OCI-LY1 (cell line): ENCODE measurements at regions not wholly inside any gene's neighbourhood (a gene's known extent, or its start where the extent isn't known, plus 50 kb on each side); places are given as distances from the start of the nearest gene placed in this dataset.

Source experiments
- H2AFZ ChIP-seq: fragments of 200-600 bp; sonication (generic), shearing (Covaris generic); 2 replicates; pipeline ENCODE4 v1.6.0; 2014; ENCODE audit warnings: antibody characterized with exemption, mild to moderate bottlenecking, low read length
- H3F3A ChIP-seq: fragments of 200-600 bp; sonication (generic), shearing (Covaris generic); 2 replicates; pipeline ENCODE4 v1.6.0; 2014; ENCODE audit warnings: mild to moderate bottlenecking, antibody characterized with exemption, low read length, moderate library complexity; ENCODE audit not compliant: insufficient read depth
- H3K27ac ChIP-seq: fragments of 200-600 bp; sonication (generic); 2 replicates; pipeline ENCODE4 v1.5.1; 2014; ENCODE audit warnings: low read length, mixed run types, mild to moderate bottlenecking, low read depth; ENCODE audit not compliant: poor library complexity, severe bottlenecking
- H3K27me3 ChIP-seq: fragments of 200-600 bp; sonication (generic); 2 replicates; pipeline ENCODE4 v1.6.0; 2014; ENCODE audit warnings: antibody characterized with exemption, mild to moderate bottlenecking, low read length, moderate library complexity; ENCODE audit not compliant: insufficient read depth
- H3K36me3 ChIP-seq: fragments of 200-600 bp; sonication (generic); 2 replicates; pipeline ENCODE4 v1.6.1; 2014; ENCODE audit warnings: mild to moderate bottlenecking, antibody characterized with exemption, low read length, moderate library complexity, mixed read lengths; ENCODE audit not compliant: insufficient read depth
- H3K4me1 ChIP-seq: fragments of 200-600 bp; sonication (generic); 2 replicates; pipeline ENCODE4 v1.5.1; 2014; ENCODE audit warnings: mild to moderate bottlenecking, low read length, moderate library complexity; ENCODE audit not compliant: insufficient read depth, severe bottlenecking
- H3K4me2 ChIP-seq: fragments of 200-600 bp; sonication (generic), shearing (Covaris generic); 2 replicates; pipeline ENCODE4 v1.6.1; 2014; ENCODE audit warnings: low read length
- H3K4me3 ChIP-seq: fragments of 200-600 bp; sonication (generic); 2 replicates; pipeline ENCODE4 v1.5.1; 2014; ENCODE audit warnings: low read length, low read depth, mild to moderate bottlenecking, mixed read lengths; ENCODE audit not compliant: poor library complexity, severe bottlenecking
- H3K79me2 ChIP-seq: fragments of 200-600 bp; shearing (Covaris generic); 2 replicates; pipeline ENCODE4 v1.6.1; 2016; ENCODE audit warnings: mixed run types, low read length, mixed read lengths; ENCODE audit not compliant: insufficient read depth
- H3K9ac ChIP-seq: fragments of 200-600 bp; sonication (generic), shearing (Covaris generic); 2 replicates; pipeline ENCODE4 v1.6.1; 2014; ENCODE audit warnings: mild to moderate bottlenecking, low read length, mixed read lengths
- H3K9me2 ChIP-seq: fragments of 200-600 bp; sonication (generic), shearing (Covaris generic); 2 replicates; pipeline ENCODE4 v1.6.1; 2014; ENCODE audit warnings: low read depth, mild to moderate bottlenecking, low read length, mixed read lengths
- H3K9me3 ChIP-seq: fragments of 200-600 bp; shearing (Covaris generic); 2 replicates; pipeline ENCODE4 v1.6.1; 2014; ENCODE audit warnings: low read length, mixed read lengths
- H4K20me1 ChIP-seq: fragments of 200-600 bp; sonication (generic), shearing (Covaris generic); 2 replicates; pipeline ENCODE4 v1.6.0; 2016; ENCODE audit warnings: mild to moderate bottlenecking, low read length; ENCODE audit not compliant: insufficient read depth
- CTCF ChIP-seq: fragments of 200-600 bp; sonication (generic), shearing (Covaris generic); IDR thresholded peaks from 2 replicates; pipeline ENCODE4 v1.5.1; 2017; ENCODE audit warnings: mild to moderate bottlenecking, antibody characterized with exemption, low read length, moderate library complexity, mixed read lengths
- EZH2 ChIP-seq: fragments of 200-600 bp; sonication (generic), shearing (Covaris generic); IDR thresholded peaks from 2 replicates; pipeline ENCODE4 v1.8.0; 2017; ENCODE audit warnings: borderline replicate concordance, mixed run types, mild to moderate bottlenecking, antibody characterized with exemption, low read length, moderate library complexity, mixed read lengths

- no peak overlapping the region for H3K27ac ChIP-seq
- H3K9ac ChIP-seq: no peak overlapping the region
- no peaks in the 10 kb centered on the region for H3K36me3 ChIP-seq
Observed at GRCh38 chr3:148466143-148466542, 231.6 kb upstream of the AGTR1 start.

GRCh38 chr3:148466980-148467740 is 230.5 kb upstream of the AGTR1 start:
- Histone ChIP-seq H3K79me2 (no peaks in the 10 kb centered on the region), H3K4me1 (no peaks in the 10 kb centered on the region), H3K9me2 (no peaks in the 10 kb centered on the region), H3K4me3 (no peak overlapping the region), H2AFZ (no peak overlapping the region), H3K4me2 (no peak overlapping the region), H3K9me3 (no peaks in the 10 kb centered on the region), H4K20me1 (no peaks in the 10 kb centered on the region), H3K27ac (no peak overlapping the region), H3K9ac (no peak overlapping the region), H3K36me3 (no peaks in the 10 kb centered on the region), H3K27me3 (no peaks in the 10 kb centered on the region), H3F3A (no peaks in the 10 kb centered on the region)
- TF ChIP-seq CTCF (no peak), EZH2 (no peak)

More at GRCh38 chr3:148466143-148466542, 231.6 kb upstream of the AGTR1 start:
- Histone ChIP-seq H3K4me3 (no peak overlapping the region), H3F3A (no peaks in the 10 kb centered on the region), H2AFZ (no peak overlapping the region), H3K79me2 (no peaks in the 10 kb centered on the region), H3K27me3 (no peaks in the 10 kb centered on the region), H3K9me2 (no peaks in the 10 kb centered on the region), H4K20me1 (no peaks in the 10 kb centered on the region), H3K4me2 (no peak overlapping the region), H3K4me1 (no peaks in the 10 kb centered on the region), H3K9me3 (no peaks in the 10 kb centered on the region)
- no peak for TF ChIP-seq EZH2
- TF ChIP-seq CTCF: no peak

DNA sequence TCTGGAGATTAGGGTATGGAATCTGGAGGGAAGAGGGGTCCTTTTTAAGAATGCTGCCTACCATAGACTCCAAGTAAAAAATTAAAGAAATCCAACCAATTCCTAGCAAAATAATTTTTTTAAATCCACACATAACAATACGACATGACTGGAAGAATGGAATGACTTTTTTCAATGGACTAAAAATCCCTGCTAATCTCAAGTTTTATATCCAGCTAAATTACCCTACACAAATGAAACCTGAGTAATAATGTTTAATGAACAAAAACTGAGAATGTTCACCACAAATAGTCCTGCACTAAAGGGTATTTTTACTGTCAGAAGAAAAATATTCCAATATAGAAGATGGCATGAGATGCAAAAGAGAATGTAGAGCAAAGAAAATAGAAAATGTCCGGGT is 220.3 kb upstream of the AGTR1 start:
- Histone ChIP-seq H4K20me1 (no peaks in the 10 kb centered on the region), H3K9me2 (peaks cover 3% of the 10 kb centered on the region; the same call in 1 of the 2 replicates), H3K27ac (no peak overlapping the region), H3K9ac (no peak overlapping the region), H3K27me3 (no peaks in the 10 kb centered on the region), H3F3A (no peaks in the 10 kb centered on the region), H3K4me2 (no peak overlapping the region), H2AFZ (no peak overlapping the region), H3K79me2 (no peaks in the 10 kb centered on the region), H3K4me3 (no peak overlapping the region), H3K4me1 (no peaks in the 10 kb centered on the region), H3K36me3 (no peaks in the 10 kb centered on the region), H3K9me3 (peaks cover 6% of the 10 kb centered on the region; the same call in 1 of the 2 replicates)
- TF ChIP-seq EZH2: no peak
- no peak for TF ChIP-seq CTCF
